ENCODE measurements at regions not wholly inside any gene's neighbourhood (a gene's known extent, or its start where the extent isn't known, plus 50 kb on each side); places are given as distances from the start of the nearest gene placed in this dataset.

DNA sequence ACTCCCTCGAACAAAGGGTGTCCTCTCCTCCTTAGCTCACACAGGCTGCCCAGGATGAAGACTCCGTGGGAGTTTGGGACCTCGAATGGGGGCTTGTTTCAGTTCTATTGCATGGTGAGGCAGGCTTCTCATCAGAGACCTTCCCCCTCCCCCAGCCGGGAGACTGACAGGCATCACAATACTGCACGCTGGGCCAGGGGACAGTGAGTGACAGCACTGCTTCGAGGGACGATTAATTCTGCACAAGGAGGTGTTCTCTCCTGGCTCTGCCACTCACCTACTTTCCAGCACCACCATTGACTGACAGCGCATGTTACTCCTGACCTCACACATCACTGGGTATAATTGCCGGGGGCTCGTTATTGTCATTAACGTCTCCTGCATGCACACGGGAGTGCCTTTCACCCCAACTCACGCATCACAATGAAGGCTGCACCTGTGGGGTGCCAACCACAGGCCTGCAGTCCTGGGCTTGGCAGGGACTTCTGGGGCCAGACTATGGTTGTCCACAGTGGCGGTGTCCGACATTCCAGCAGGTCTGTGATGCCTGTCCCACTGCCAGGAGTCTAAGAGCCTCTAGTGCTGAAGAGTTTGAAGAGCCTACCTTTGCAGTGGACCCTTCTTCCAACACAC is 412.2 kb upstream of the TSHZ3 start:
- in situ Hi-C loops (cut with HindIII; ENCODE audit: low sequenced_read_pairs) = no loop called here

DNA sequence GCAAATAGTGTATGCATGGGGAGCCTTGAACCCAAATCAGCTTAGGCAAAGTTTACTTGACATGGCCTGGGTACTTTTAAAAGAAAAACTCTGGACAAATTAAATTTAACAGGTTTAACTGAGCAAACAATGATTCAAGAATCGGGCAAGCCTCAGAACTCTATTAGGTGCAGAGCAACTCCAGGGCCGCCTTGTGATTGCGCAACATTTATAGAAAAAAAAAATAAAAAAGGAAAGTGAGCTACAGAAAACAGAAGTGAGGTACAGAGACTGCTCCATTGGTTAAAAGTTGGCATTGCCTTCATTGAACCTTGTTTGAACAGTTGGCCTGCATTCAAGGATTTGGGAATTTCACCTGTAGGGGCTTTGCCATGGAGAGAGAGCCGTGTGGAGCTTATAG is 421.0 kb upstream of the TSHZ3 start:
- in situ Hi-C loops (cut with HindIII; ENCODE audit: low sequenced_read_pairs) = no loop called here

- in situ Hi-C loops (cut with HindIII; ENCODE audit: low sequenced_read_pairs) = no loop called here
Observed at GRCh38 chr19:31772915-31773314, 423.7 kb upstream of the TSHZ3 start.

- in situ Hi-C loops (cut with HindIII; ENCODE audit: low sequenced_read_pairs) = no loop called here
Observed at GRCh38 chr19:31781542-31781941, 432.3 kb upstream of the TSHZ3 start.

DNA sequence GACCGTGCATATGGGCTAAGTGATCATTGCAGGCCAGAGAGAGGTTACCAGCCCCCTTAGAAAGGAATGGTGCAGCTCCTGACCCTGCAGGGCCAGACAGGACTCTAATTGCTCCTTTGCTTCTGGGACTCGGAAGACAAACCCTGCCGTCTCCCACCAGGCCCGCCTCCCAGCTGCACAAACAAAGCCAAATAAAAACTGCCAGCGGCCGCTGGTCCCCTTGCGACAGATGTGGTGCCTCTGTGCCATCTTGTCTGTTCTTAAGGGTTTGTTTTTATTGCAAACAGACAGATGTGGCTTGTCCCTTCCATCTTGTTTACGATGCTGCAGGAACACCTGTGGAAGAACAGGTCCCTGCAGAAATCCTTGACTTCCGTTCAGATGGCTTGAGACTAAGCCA is 434.4 kb upstream of the TSHZ3 start:
- in situ Hi-C loops (cut with HindIII; ENCODE audit: low sequenced_read_pairs) = no loop called here

- in situ Hi-C loops (cut with HindIII; ENCODE audit: low sequenced_read_pairs) = no loop called here
Observed at GRCh38 chr19:31784671-31785101, 435.4 kb upstream of the TSHZ3 start.

DNA sequence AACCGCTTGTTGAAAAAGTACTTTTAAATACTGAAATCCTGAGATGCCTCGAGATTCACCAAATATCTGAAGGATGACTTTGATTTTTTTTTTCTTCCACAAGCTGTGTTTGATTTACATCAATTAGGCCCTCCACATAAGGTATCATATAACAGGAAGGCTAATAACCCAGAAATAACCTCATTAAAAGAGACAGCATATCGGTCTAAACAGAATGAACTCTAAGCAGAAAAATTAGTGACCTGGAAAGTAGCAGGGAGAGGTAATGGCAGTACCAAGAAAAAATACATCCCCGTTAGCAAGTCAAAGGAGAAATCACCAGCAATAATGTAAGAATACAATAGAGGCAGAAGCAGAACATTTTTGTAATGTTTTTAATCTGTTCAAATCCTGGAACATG is 452.4 kb upstream of the TSHZ3 start:
- in situ Hi-C loops (cut with HindIII; ENCODE audit: low sequenced_read_pairs) = no loop called here

GRCh38 chr19:31803835-31804446 is 454.7 kb upstream of the TSHZ3 start:
- in situ Hi-C loops (cut with HindIII; ENCODE audit: low sequenced_read_pairs) = no loop called here

DNA sequence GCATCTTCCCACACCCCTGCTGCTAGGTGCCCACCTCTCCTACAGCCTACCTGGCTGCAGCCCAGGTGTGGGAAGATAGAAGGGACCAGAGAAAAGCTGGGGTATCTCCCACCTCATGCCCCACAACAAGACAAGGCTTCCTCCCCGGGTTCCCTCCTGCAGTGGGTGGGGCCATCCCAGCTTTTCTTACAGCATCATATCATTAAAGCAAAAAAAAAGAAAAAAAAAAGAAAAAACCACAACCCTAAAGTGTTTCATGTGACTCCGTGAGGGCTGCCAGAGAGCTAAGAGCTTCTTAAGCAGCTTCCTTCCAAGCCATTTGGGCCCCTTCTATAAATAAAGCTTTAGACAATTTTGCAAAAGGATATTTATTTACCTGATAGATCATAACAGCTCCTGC is 455.4 kb upstream of the TSHZ3 start:
- in situ Hi-C loops (cut with HindIII; ENCODE audit: low sequenced_read_pairs) = no loop called here

DNA sequence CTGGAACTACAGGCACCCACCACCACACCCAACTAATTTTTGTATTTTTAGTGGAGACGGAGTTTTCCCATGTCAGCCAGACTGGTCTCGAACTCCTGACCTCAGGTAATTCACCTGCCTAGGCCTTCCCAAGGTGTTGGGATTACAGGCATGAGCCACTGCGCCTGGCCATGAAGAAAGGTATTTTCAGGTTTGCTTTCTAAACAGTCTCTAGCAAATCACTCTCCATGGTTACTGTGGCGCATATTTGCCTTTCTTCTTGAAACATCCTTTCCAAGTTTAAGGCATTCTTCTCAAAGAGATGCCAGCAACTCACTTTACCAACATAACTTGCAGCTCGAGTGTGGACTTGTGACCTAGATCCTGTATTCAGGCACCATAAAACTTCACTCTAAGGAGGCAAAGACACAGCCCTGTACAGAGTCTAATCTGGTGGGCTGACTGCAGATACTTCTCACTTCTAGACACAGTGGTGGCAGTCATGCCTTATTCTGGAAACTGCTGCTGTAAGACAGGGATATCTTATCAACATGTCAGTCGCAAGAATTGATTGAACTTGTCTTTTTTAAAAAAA is 461.4 kb upstream of the TSHZ3 start:
- in situ Hi-C loops (cut with HindIII; ENCODE audit: low sequenced_read_pairs) = no loop called here

GRCh38 chr19:31817971-31818797 is 468.9 kb upstream of the TSHZ3 start:
- in situ Hi-C loops (cut with HindIII; ENCODE audit: low sequenced_read_pairs) = no loop called here

DNA sequence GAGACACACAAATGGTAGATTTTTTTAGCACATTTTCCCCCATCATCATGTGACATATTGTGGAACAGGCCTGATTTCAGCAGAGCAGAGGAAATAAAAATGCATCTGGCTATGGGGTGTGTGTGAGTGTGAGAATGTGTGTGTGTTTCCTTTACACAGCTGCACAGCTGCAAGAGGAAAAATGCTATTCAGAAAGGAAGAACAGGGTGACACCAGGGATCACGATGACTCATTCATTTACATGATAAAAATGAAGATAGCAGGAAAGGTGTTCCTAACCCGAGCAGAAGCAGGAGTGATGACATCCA is 469.5 kb upstream of the TSHZ3 start:
- in situ Hi-C loops (cut with HindIII; ENCODE audit: low sequenced_read_pairs) = no loop called here

DNA sequence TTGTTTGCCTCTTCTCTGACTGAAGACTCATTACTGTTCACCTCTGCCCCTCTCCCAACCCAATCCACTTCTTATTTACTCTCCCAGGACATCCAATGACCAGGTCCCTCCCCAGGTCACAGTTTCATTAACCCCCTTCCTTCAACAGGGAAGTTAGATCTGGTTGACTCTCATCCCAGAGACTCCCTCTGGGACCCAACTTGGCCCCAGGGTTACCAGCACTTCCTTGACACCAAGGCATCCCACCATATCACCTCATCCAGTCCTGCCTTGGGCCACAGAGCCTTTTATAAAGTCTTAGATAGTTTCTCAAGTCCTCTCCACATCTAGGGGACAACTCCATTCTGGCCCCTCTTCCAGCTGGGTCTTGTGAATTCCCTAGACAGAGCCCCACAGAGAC is 470.6 kb upstream of the TSHZ3 start:
- in situ Hi-C loops (cut with HindIII; ENCODE audit: low sequenced_read_pairs) = no loop called here

- in situ Hi-C loops (cut with HindIII; ENCODE audit: low sequenced_read_pairs) = no loop called here
Observed at GRCh38 chr19:31821346-31821745, 472.1 kb upstream of the TSHZ3 start.

DNA sequence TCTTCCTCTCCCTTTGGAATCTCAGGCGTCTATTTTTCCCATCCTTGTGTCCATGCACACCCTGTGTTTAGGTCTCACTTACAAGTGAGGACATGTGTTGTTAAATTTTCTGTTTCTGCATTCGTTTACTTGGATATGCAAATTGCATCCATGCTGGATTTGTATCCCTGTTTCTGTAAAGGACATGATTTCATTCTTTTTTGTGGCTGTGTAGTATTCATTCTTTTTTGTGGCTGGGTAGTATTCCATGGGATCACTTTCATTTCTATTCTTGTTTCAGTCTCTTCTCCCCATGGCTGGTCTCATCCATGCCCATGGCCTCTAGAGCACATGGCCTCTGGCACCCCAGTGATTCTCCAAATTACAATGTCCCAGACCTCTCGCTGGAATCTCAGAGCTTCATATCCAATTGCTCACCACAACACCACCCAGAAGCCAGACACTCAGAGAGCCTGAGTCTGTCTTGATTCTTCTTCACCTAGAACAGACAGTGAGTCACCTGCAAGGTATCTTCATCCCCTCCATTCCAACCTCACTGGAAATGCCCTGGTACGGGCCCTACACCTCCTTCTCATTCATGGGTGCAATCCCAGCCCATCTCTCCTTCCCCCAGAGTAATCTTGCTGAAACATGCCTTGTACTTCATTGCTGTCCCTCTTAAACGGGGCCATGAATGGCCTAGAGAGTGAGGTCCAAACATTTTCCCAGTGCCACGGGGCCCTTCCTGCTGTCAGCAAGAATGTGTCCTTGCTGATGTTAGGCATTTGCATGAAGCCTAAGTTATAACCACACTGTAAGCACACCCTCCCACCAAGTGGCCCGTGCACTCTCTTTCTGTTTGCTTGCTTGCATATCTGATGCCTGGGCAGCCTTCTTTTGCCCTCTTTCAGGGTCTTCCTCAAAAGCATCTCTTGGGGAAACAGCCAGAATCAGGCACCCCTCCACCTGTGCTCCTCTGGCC is 476.2 kb upstream of the TSHZ3 start:
- in situ Hi-C loops (cut with HindIII; ENCODE audit: low sequenced_read_pairs) = no loop called here

DNA sequence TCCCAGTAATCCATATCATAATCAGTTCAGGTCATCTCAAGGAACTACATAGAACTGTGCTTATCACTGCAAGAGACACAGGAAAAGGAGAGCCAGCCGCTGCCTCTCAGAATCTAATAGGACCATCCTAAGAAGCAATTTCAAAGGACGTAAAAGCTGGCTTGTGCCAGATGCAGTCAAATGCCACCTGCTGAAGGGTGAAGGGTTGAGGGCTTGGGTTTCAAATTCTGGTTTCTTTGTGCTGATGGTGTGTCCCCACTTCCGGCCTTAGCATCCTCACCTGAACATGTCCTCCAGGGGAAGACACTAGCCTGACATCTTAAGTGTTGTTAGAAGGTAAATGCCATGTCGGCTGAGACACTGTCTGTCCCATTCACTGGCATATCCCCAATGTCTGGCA is 477.1 kb upstream of the TSHZ3 start:
- in situ Hi-C loops (cut with HindIII; ENCODE audit: low sequenced_read_pairs) = no loop called here

GRCh38 chr19:31831421-31832175 is 482.4 kb upstream of the TSHZ3 start:
- in situ Hi-C loops (cut with HindIII; ENCODE audit: low sequenced_read_pairs) = no loop called here

GRCh38 chr19:31832176-31832548 is 482.9 kb upstream of the TSHZ3 start:
- in situ Hi-C loops (cut with HindIII; ENCODE audit: low sequenced_read_pairs) = no loop called here

GRCh38 chr19:31834070-31834469 is 484.8 kb upstream of the TSHZ3 start:
- in situ Hi-C loops (cut with HindIII; ENCODE audit: low sequenced_read_pairs) = no loop called here

DNA sequence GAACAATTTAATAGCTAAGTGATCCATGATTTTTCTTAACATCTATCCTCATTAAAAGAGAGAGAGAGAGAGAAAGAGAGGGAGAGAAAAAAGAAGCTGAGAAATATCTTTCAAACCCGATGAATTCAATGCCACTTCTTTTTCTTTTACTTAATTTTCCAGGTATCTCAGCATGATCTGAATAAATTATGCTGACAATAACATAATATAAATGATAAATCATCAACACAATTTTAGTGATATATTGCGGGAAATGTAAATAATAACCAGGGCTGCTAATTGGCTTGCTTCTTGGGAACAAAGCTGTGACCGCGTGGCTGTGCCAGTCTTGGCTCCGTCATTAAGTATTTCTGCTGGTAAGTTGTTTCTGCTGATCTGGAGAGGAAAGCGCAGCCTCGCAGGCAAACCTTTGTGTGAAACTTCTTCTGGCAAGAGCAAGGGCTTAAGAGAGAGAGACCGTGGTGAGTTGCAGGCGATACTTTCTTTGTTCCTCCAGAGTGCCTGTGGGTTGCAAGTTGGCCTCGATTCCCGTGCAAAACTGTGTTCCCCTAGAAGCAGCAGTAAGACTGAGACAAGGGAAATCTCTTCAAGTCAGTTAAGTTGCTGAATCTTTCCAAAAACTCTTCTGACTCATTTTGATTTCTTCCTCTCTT is 489.1 kb upstream of the TSHZ3 start:
- in situ Hi-C loops (cut with HindIII; ENCODE audit: low sequenced_read_pairs) = no loop called here

Measured in DLD1 (cell line).